D721Med (cell line): ENCODE measurements at regions not wholly inside any gene's neighbourhood (a gene's known extent, or its start where the extent isn't known, plus 50 kb on each side); places are given as distances from the start of the nearest gene placed in this dataset.

Experiments
- DNase-seq: peaks from one replicate; pipeline ENCODE4 v3.0.0; 2011; ENCODE audit warnings: low spot score; ENCODE audit not compliant: insufficient read length
- FAIRE-seq: peaks from 2 replicates; lab custom pipeline; 2011; peaks lifted over from hg19 to GRCh38; lab: Jason Lieb, UNC
- TF ChIP-seq, protein P1 (sequence below): IDR thresholded peaks from 2 replicates; pipeline ENCODE4 v1.5.1; 2012; ENCODE audit warnings: mild to moderate bottlenecking, control low read depth; ENCODE audit not compliant: insufficient read depth; ENCODE audit errors: missing control alignments

DNA sequence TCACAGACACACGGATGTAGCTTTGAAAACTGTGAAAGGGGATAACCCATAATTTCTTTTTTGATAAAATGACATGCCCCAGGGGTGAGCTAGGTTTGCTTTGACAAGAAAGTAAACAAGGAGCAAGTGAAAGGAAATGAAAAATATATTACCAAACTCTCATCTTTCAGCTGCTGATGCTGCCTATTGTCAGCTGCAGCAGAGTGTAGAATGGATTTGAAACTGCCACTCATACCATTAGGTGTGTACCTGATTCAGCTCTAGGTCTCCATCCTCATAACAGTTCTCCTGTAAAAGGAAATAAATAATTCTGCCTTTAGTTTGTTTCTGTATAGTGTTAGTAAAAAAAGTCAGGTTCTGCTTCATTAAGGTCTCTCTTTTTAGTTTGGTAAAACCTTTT, 415.1 kb upstream of the MARCKS start:
- TF ChIP-seq, protein P1, sequence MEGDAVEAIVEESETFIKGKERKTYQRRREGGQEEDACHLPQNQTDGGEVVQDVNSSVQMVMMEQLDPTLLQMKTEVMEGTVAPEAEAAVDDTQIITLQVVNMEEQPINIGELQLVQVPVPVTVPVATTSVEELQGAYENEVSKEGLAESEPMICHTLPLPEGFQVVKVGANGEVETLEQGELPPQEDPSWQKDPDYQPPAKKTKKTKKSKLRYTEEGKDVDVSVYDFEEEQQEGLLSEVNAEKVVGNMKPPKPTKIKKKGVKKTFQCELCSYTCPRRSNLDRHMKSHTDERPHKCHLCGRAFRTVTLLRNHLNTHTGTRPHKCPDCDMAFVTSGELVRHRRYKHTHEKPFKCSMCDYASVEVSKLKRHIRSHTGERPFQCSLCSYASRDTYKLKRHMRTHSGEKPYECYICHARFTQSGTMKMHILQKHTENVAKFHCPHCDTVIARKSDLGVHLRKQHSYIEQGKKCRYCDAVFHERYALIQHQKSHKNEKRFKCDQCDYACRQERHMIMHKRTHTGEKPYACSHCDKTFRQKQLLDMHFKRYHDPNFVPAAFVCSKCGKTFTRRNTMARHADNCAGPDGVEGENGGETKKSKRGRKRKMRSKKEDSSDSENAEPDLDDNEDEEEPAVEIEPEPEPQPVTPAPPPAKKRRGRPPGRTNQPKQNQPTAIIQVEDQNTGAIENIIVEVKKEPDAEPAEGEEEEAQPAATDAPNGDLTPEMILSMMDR: no peak
- DNase-seq (no peak), FAIRE-seq (no peak)

DNA sequence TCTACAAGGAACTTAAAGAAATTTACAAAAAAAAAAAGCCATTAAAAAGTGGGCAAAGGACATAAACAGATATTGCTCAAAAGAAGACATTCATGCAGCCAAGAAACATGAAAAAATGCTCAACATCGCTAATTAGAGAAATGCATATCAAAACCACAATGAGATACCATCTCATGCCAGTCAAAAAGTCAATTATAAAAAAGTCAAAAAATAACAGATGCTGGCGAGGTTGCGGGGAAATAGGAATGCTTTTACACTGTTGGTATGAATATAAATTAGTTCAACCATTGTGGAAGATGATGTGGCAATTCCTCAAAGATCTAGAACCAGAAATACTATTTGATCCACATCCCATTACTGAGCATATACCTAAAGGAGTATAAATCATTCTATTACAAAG, 411.9 kb upstream of the MARCKS start:
- DNase-seq: no peak
- FAIRE-seq: no peak
- TF ChIP-seq, protein P1: no peak

DNA sequence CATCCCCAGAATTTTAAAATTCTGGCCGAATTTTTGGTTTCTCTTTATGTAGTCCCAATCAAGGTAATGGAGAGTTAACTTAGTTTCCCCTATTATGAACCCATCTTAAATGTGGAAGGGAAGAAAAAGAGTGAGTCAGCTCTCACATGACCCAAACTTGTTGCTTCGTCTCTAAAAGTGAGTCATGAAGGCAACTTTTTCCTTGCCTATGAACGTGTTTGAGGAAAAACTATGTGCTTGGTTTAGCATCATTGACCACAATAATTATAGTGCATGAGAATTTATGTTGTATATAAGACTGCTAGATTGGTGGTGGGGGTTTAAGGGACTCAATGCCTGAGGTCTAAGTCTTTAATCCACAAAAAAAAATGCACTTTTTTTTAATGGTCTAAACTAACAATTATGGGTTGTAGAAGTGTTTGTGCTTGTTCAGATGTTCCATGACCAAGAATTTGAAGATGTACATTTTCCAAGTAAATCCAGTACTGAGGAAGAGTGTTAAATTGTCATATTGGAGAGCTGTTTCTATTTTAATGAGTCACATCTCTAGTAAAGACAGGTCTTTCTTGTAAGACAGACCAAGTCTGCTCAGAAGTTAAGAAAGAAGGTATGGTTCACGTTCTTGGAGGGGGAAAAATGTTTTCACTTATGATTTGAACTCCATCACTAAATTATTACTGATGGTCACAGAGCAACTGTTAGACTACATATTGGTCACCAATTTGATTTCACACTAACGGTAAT, 409.9 kb upstream of the MARCKS start:
- DNase-seq (no peak), FAIRE-seq (no peak)
- TF ChIP-seq, protein P1: no peak

DNA sequence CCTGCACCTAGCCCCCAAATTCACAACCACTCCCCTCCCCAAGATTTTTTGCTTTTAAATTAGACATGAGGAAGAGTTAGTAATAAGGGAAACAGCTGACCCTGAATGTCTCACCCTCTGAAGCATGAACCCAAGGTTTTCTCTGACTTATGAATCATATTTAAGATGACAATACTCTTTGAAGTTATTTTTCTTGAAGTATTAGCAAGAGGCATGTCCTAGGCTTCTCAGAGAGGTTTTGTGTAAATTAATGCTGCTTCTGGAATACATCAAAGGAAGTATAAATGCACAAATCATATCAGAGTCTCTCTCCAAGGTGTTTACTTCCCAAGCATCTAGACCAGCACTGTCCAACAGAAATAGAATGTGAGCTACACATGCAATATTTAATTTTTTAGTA, 408.1 kb upstream of the MARCKS start:
- FAIRE-seq (no peak), DNase-seq (no peak)
- TF ChIP-seq, protein P1: no peak

DNA sequence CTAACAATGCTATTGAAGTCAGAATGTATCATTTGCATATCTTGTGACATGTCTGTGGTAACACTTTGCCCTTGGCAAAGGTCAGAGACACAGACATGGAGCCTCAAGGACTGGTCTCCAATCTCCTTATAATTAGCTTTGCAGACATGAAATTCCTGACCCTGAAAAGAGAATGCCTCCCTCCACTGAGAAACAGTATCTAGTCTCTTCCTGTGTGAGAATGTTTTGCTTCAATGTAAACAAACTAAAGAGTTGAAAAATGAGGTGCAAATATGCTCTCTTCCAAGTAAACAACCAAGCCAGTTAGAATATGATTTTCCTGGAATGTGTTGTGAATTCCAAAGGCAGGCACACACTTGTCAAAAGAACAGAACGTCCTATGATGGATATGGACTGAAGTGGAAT, 407.1 kb upstream of the MARCKS start:
- DNase-seq (no peak), FAIRE-seq (no peak)
- TF ChIP-seq, protein P1: no peak

DNA sequence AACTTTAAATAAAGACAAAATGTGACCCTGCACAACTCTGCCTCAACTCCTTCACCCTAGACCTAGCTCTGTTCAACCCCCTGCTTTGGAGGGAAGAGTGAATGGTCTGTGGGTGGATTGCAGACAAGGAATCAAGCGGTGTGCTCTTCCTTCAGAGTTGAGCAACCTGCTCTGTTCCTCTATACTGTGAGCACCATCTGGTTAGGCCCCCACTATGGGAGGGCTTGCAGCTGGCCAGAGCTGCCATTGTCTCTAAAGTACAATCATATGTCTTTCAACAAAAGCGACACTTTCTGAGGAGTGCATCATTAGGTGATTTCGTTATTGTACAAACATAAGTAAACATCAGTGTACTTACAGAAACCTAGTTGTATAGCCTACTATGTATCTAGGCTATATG, 406.1 kb upstream of the MARCKS start:
- no peak for FAIRE-seq

DNA sequence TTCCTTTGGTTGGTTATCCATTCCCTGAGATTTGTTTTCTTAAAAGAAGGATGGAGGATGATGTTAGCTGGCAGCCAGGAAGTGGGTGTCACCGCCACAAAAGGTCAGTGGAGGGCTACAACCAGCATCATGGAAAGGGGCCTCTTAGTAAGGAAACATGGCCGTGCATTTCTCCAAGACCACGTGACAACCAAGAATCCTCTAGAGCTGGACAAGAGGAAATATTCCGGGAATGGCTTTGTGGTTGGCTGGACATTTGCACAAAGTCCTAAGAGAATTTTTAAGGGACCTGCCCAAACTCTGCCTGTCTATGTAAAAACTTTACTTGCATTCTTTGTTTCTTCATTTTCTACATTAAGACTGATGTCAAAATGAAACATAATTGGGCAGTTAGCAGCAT, 399.9 kb upstream of the MARCKS start:
- DNase-seq (no peak), FAIRE-seq (no peak)
- TF ChIP-seq, protein P1: no peak

More for the DNA sequence above, 406.1 kb upstream of the MARCKS start:
- TF ChIP-seq, protein P1: no peak
- DNase-seq: no peak
